Effector memory CD4-positive, alpha-beta T cell (primary cell): ENCODE measurements at regions not wholly inside any gene's neighbourhood (a gene's known extent, or its start where the extent isn't known, plus 50 kb on each side); places are given as distances from the start of the nearest gene placed in this dataset.

Experiments
- DNase-seq, 3 donors: peaks; one replicate each; pipeline ENCODE4 v3.0.0-alpha.2; 2020
- H3K27ac ChIP-seq: 2 replicates; pipeline ENCODE4 v1.7.0; 2013; ENCODE audit warnings: mild to moderate bottlenecking, low read length, moderate library complexity; ENCODE audit not compliant: insufficient read depth, poor library complexity, severe bottlenecking
- H3K27me3 ChIP-seq: replicated peaks from 2 replicates; pipeline ENCODE4 v1.7.0; 2013; ENCODE audit warnings: mild to moderate bottlenecking, low read length; ENCODE audit not compliant: insufficient read depth, control insufficient read depth, poor library complexity, severe bottlenecking
- H3K36me3 ChIP-seq: 2 replicates; pipeline ENCODE4 v1.7.0; 2013; ENCODE audit warnings: mild to moderate bottlenecking, low read length, moderate library complexity; ENCODE audit not compliant: control insufficient read depth, insufficient read depth
- H3K4me1 ChIP-seq: 2 replicates; pipeline ENCODE4 v1.7.0; 2013; ENCODE audit warnings: low read length, mild to moderate bottlenecking; ENCODE audit not compliant: control insufficient read depth, insufficient read depth, poor library complexity, severe bottlenecking
- H3K4me3 ChIP-seq: 2 replicates; pipeline ENCODE4 v1.7.0; 2013; ENCODE audit warnings: low read length, low read depth, mild to moderate bottlenecking; ENCODE audit not compliant: insufficient read depth, poor library complexity, severe bottlenecking
- H3K9me3 ChIP-seq: 2 replicates; pipeline ENCODE4 v1.7.0; 2013; ENCODE audit warnings: mild to moderate bottlenecking, low read length, moderate library complexity; ENCODE audit not compliant: control insufficient read depth

- H3K9me3 ChIP-seq, result no peaks in the 10 kb centered on the region
- no peak overlapping the region for H3K4me3 ChIP-seq
- no peaks in the 10 kb centered on the region for H3K36me3 ChIP-seq
- no peaks in the 10 kb centered on the region for H3K27me3 ChIP-seq
- H3K27ac ChIP-seq, result no peak overlapping the region
- no peaks in the 10 kb centered on the region for H3K4me1 ChIP-seq
- no peak for DNase-seq
Observed at GRCh38 chr2:16365366-16365765, 300.3 kb downstream of the CYRIA start.

GRCh38 chr2:16363581-16363980 is 302.1 kb downstream of the CYRIA start:
- no peak for DNase-seq
- Histone ChIP-seq H3K4me1 (no peaks in the 10 kb centered on the region), H3K4me3 (no peak overlapping the region), H3K27me3 (no peaks in the 10 kb centered on the region), H3K9me3 (no peaks in the 10 kb centered on the region), H3K27ac (no peak overlapping the region), H3K36me3 (no peaks in the 10 kb centered on the region)

- H3K4me3 ChIP-seq, result no peak overlapping the region
- no peak for DNase-seq
- no peaks in the 10 kb centered on the region for H3K4me1 ChIP-seq
- H3K36me3 ChIP-seq, result no peaks in the 10 kb centered on the region
- no peaks in the 10 kb centered on the region for H3K9me3 ChIP-seq
- no peak overlapping the region for H3K27ac ChIP-seq
- no peaks in the 10 kb centered on the region for H3K27me3 ChIP-seq
Observed at GRCh38 chr2:16362611-16363010, 303.0 kb downstream of the CYRIA start.

- no peaks in the 10 kb centered on the region for H3K36me3 ChIP-seq
- H3K4me1 ChIP-seq, result no peaks in the 10 kb centered on the region
- no peak for DNase-seq
- H3K9me3 ChIP-seq, result no peaks in the 10 kb centered on the region
- H3K27me3 ChIP-seq, result no peaks in the 10 kb centered on the region
- no peak overlapping the region for H3K4me3 ChIP-seq
- H3K27ac ChIP-seq, result no peak overlapping the region
Observed at GRCh38 chr2:16361261-16361995, 304.2 kb downstream of the CYRIA start.

- H3K27me3 ChIP-seq, result no peaks in the 10 kb centered on the region
- no peak overlapping the region for H3K27ac ChIP-seq
- no peaks in the 10 kb centered on the region for H3K4me1 ChIP-seq
- H3K4me3 ChIP-seq, result no peak overlapping the region
- no peak for DNase-seq
- H3K9me3 ChIP-seq, result no peaks in the 10 kb centered on the region
- no peaks in the 10 kb centered on the region for H3K36me3 ChIP-seq
Observed at GRCh38 chr2:16359961-16360360, 305.7 kb downstream of the CYRIA start.

GRCh38 chr2:16357188-16357587 is 308.4 kb downstream of the CYRIA start:
- no peaks in the 10 kb centered on the region for H3K27me3 ChIP-seq
- no peaks in the 10 kb centered on the region for H3K4me1 ChIP-seq
- no peaks in the 10 kb centered on the region for H3K9me3 ChIP-seq
- no peak overlapping the region for H3K4me3 ChIP-seq
- DNase-seq, result no peak
- no peaks in the 10 kb centered on the region for H3K36me3 ChIP-seq
- H3K27ac ChIP-seq, result no peak overlapping the region

- no peaks in the 10 kb centered on the region for H3K4me1 ChIP-seq
- H3K9me3 ChIP-seq, result no peaks in the 10 kb centered on the region
- no peaks in the 10 kb centered on the region for H3K27me3 ChIP-seq
- no peak for DNase-seq
- no peaks in the 10 kb centered on the region for H3K36me3 ChIP-seq
- H3K4me3 ChIP-seq, result no peak overlapping the region
- no peak overlapping the region for H3K27ac ChIP-seq
Observed at GRCh38 chr2:16351541-16351940, 314.1 kb downstream of the CYRIA start.

GRCh38 chr2:16351137-16351536 is 314.5 kb downstream of the CYRIA start:
- H3K27ac ChIP-seq, result no peak overlapping the region
- DNase-seq, result no peak
- no peaks in the 10 kb centered on the region for H3K27me3 ChIP-seq
- H3K36me3 ChIP-seq, result no peaks in the 10 kb centered on the region
- H3K4me3 ChIP-seq, result no peak overlapping the region
- H3K9me3 ChIP-seq, result no peaks in the 10 kb centered on the region
- H3K4me1 ChIP-seq, result no peaks in the 10 kb centered on the region

GRCh38 chr2:16350211-16350610 is 315.4 kb downstream of the CYRIA start:
- no peak for DNase-seq
- no peak overlapping the region for H3K4me3 ChIP-seq
- H3K27me3 ChIP-seq, result no peaks in the 10 kb centered on the region
- H3K36me3 ChIP-seq, result no peaks in the 10 kb centered on the region
- H3K27ac ChIP-seq, result no peak overlapping the region
- no peaks in the 10 kb centered on the region for H3K9me3 ChIP-seq
- no peaks in the 10 kb centered on the region for H3K4me1 ChIP-seq

GRCh38 chr2:16349811-16350210 is 315.8 kb downstream of the CYRIA start:
- Histone ChIP-seq H3K27me3 (no peaks in the 10 kb centered on the region), H3K36me3 (no peaks in the 10 kb centered on the region), H3K4me3 (no peak overlapping the region), H3K27ac (no peak overlapping the region), H3K4me1 (no peaks in the 10 kb centered on the region), H3K9me3 (no peaks in the 10 kb centered on the region)
- DNase-seq, result no peak
